Adrenal gland (tissue), 9 donors: ENCODE measurements at regions not wholly inside any gene's neighbourhood (a gene's known extent, or its start where the extent isn't known, plus 50 kb on each side); places are given as distances from the start of the nearest gene placed in this dataset.

Experiments
- DNase-seq, 7 donors: peaks; one replicate each; pipeline ENCODE4 v3.0.0-alpha.2; 2019 to 2020
- H3K27ac ChIP-seq, 5 donors: fragments of 200-600 bp; sonication (generic) in 4 of 5; 1 replicate in 3 of 5; 2 replicates in 2 of 5; pipeline versions ENCODE4 v1.5.1 to v1.8.0; 2016 to 2020; ENCODE audit warnings: mild to moderate bottlenecking in 1 of 5
- H3K27me3 ChIP-seq: fragments of 200-600 bp; 2 replicates; pipeline ENCODE4 v1.8.0; 2021
- H3K36me3 ChIP-seq, 2 donors: fragments of 200-600 bp; replicated peaks in 1 of 2; 1 replicate in 1 of 2; 2 replicates in 1 of 2; pipeline versions ENCODE4 v1.5.1 to v1.8.0; 2018 to 2022
- H3K4me1 ChIP-seq, 2 donors: fragments of 200-600 bp; replicated peaks in 1 of 2; 1 replicate in 1 of 2; 2 replicates in 1 of 2; pipeline versions ENCODE4 v1.5.1 to v1.8.0; 2018 to 2021
- H3K4me3 ChIP-seq, 4 donors: fragments of 200-600 bp; sonication (generic) in 3 of 4; one replicate each; pipeline ENCODE4 v1.5.1; 2016 to 2018
- H3K9me3 ChIP-seq, 3 donors: fragments of 200-600 bp; sonication (generic) in 1 of 3; replicated peaks in 1 of 3; 1 replicate in 2 of 3; 2 replicates in 1 of 3; pipeline versions ENCODE4 v1.5.1 to v1.8.0; 2016 to 2021
- CTCF ChIP-seq, 6 experiments: fragments of 450-650 bp in 4 of 6; fragments of 200-600 bp in 2 of 6; sonication (generic) in 1 of 6; IDR thresholded peaks; 1 replicate in 5 of 6; 2 replicates in 1 of 6; pipeline versions ENCODE4 v1.5.1 to v1.8.0; 2016 to 2021; ENCODE audit warnings: antibody characterized with exemption in 6 of 6, mild to moderate bottlenecking in 2 of 6, moderate library complexity in 1 of 6
- POLR2A ChIP-seq, 2 donors: fragments of 450-650 bp; IDR thresholded peaks; one replicate each; pipeline ENCODE4 v1.6.1; 2017; ENCODE audit warnings: antibody characterized with exemption in 2 of 2, mild to moderate bottlenecking in 2 of 2, moderate library complexity in 1 of 2
- WGBS, 4 donors: extraction: QIAGEN DNeasy Blood & Tissue Kit in 2 of 4; methylation state at CpG; one replicate each; pipeline versions ENCODE4 v1.1.5 to v1.1.7; 2013 to 2017; 5-methylcytosine and 5-hydroxymethylcytosine counted together
- intact Hi-C, 2 donors: fragments of 100-400 bp; cut with DNase I; formaldehyde crosslinking; loops; one replicate each; pipeline versions ENCODE4 v1.14.1 to v1.15.0; 2022 to 2023
- donor health status: healthy with polysubstance abuse.
- donor health status: Bipolar disorder and iron deficiency.
- donor health status: DM: yes; HTN: yes; CAD: no.
- donor health status: DM: no; HTN: no; CAD: no.
- donor health status: DM: no; HTN: no; CAD: no.

GRCh38 chr2:18663861-18664260 is 74.5 kb upstream of the NT5C1B start:
- intact Hi-C loops: no loop called here
- WGBS, 4 donors: 83 to 90% (median 86%) methylated on average over 3 of the region's 3 CpGs

GRCh38 chr2:18662689-18663088 is 73.3 kb upstream of the NT5C1B start:
- Histone ChIP-seq H3K4me1 (no peaks in the 10 kb centered on the region), H3K4me3 (no peak overlapping the region), H3K27me3 (no peaks in the 10 kb centered on the region), H3K9me3 (no peaks in the 10 kb centered on the region), H3K27ac (no peak overlapping the region), H3K36me3 (no peaks in the 10 kb centered on the region)
- TF ChIP-seq POLR2A (IDR thresholded peaks at IDR 0.05) (no peak), CTCF (IDR thresholded peaks at IDR 0.05) (no peak)
- no peak for DNase-seq
- WGBS, 4 donors: 76 to 90% (median 80%) methylated on average over 5 of the region's 5 CpGs
- intact Hi-C loops: no loop called here

More at GRCh38 chr2:18663861-18664260, 74.5 kb upstream of the NT5C1B start:
- Histone ChIP-seq H3K4me1 (no peaks in the 10 kb centered on the region), H3K4me3 (no peak overlapping the region), H3K9me3 (no peaks in the 10 kb centered on the region), H3K36me3 (no peaks in the 10 kb centered on the region), H3K27ac (no peak overlapping the region), H3K27me3 (no peaks in the 10 kb centered on the region)
- TF ChIP-seq POLR2A (IDR thresholded peaks at IDR 0.05): no peak
- TF ChIP-seq CTCF (IDR thresholded peaks at IDR 0.05): no peak
- no peak for DNase-seq

- Histone ChIP-seq H3K27me3 (no peaks in the 10 kb centered on the region), H3K4me3 (no peak overlapping the region), H3K9me3 (no peaks in the 10 kb centered on the region), H3K27ac (no peak overlapping the region), H3K4me1 (no peaks in the 10 kb centered on the region), H3K36me3 (no peaks in the 10 kb centered on the region)
- intact Hi-C loops: no loop called here
- DNase-seq: no peak
- TF ChIP-seq CTCF (IDR thresholded peaks at IDR 0.05) (no peak), POLR2A (IDR thresholded peaks at IDR 0.05) (no peak)
- 74 to 84% (median 76%) methylated on average over 1 of the region's 1 CpG for WGBS, 4 donors
Measured at GRCh38 chr2:18659915-18660314, 70.5 kb upstream of the NT5C1B start.

- H3K9me3 ChIP-seq: no peaks in the 10 kb centered on the region
- H3K27ac ChIP-seq: no peak overlapping the region
- intact Hi-C loops: no loop called here
- H3K27me3 ChIP-seq: no peaks in the 10 kb centered on the region
- TF ChIP-seq CTCF (IDR thresholded peaks at IDR 0.05) (no peak), POLR2A (IDR thresholded peaks at IDR 0.05) (no peak)
- H3K36me3 ChIP-seq: no peaks in the 10 kb centered on the region
- WGBS, 4 donors: 81 to 93% (median 84%) methylated on average over 2 of the region's 2 CpGs
- H3K4me3 ChIP-seq: no peak overlapping the region
- no peaks in the 10 kb centered on the region for H3K4me1 ChIP-seq
- DNase-seq: no peak
Measured at GRCh38 chr2:18656048-18656447, 66.7 kb upstream of the NT5C1B start.
